HepG2 (cell line): ENCODE measurements at regions not wholly inside any gene's neighbourhood (a gene's known extent, or its start where the extent isn't known, plus 50 kb on each side); places are given as distances from the start of the nearest gene placed in this dataset.

Source experiments
- ATAC-seq: fragments of 200-7000 bp; cut with Tn5 transposase; 3 replicates; pipeline ENCODE4 v1.9.1; 2020; ENCODE audit warnings: mild to moderate bottlenecking, moderate library complexity
- BruUV-seq: library from RNA; stranded (reverse); fragments of 400-500 nt; replicated peaks from 2 replicates; lab custom pipeline; 2021; lab: Mats Ljungman, UMichigan
- CTCF ChIA-PET: fragments of 300-600 bp; formaldehyde crosslinking; extraction: SDS; loops from one replicate; lab custom pipeline; 2021; ENCODE audit warnings: low total read pairs, inconsistent platforms, low intra/inter-chr PET ratio; lab: Yijun Ruan, JAX
- POLR2A ChIA-PET: fragments of 350-600 bp; sonication (Branson Sonifier 250); formaldehyde crosslinking; loops from one replicate; lab custom pipeline; 2020; ENCODE audit warnings: antibody characterized with exemption, inconsistent platforms; lab: Yijun Ruan, JAX
- DNase-seq: peaks from one replicate; pipeline ENCODE4 v3.0.0-alpha.2; 2015; ENCODE audit warnings: low spot score
- FAIRE-seq: peaks from 3 replicates; lab custom pipeline; 2011; peaks lifted over from hg19 to GRCh38; lab: Jason Lieb, UNC
- H2AFZ ChIP-seq: one replicate; pipeline ENCODE4 v1.6.1; 2011; ENCODE audit warnings: low read length, inconsistent platforms
- H3K27ac ChIP-seq: fragments of 300-600 bp; 3 replicates; pipeline ENCODE4 v1.8.0; 2011; ENCODE audit warnings: mixed run types, mild to moderate bottlenecking, mixed read lengths, low read length, inconsistent platforms; ENCODE audit not compliant: insufficient read depth; ENCODE audit errors: extremely low read length
- H3K27me3 ChIP-seq, 2 experiments: fragments of 200-600 bp in 1 of 2; 2 replicates in 1 of 2; 3 replicates in 1 of 2; pipeline versions ENCODE4 v1.6.0 to v1.8.0; 2011; ENCODE audit warnings: low read length in 2 of 2, mild to moderate bottlenecking in 2 of 2, moderate library complexity in 2 of 2, inconsistent platforms in 1 of 2; ENCODE audit not compliant: insufficient read depth in 2 of 2, control insufficient read depth in 1 of 2
- H3K36me3 ChIP-seq, 2 experiments: fragments of 200-600 bp in 1 of 2; replicated peaks in 1 of 2; 2 replicates in 1 of 2; 3 replicates in 1 of 2; pipeline versions ENCODE4 v1.5.1 to v1.8.0; 2011; ENCODE audit warnings: low read length in 2 of 2, inconsistent platforms in 1 of 2; ENCODE audit not compliant: insufficient read depth in 2 of 2, control insufficient read depth in 1 of 2
- H3K4me1 ChIP-seq: 2 replicates; pipeline ENCODE4 v1.5.1; 2012; ENCODE audit warnings: low read length, inconsistent platforms; ENCODE audit not compliant: insufficient read depth
- H3K4me2 ChIP-seq: 2 replicates; pipeline ENCODE4 v1.6.0; 2011; ENCODE audit warnings: low read depth, low read length, inconsistent platforms
- H3K4me3 ChIP-seq, 3 experiments: fragments of 200-600 bp in 1 of 3; sonication (generic), shearing (Covaris generic) in 1 of 3; replicated peaks in 1 of 3; 2 replicates each; pipeline ENCODE4 v1.5.1; 2011 to 2016; ENCODE audit warnings: low read length in 3 of 3, inconsistent platforms in 2 of 3, low read depth in 2 of 3, mild to moderate bottlenecking in 2 of 3, control low read depth in 1 of 3, mixed read lengths in 1 of 3; ENCODE audit not compliant: insufficient read depth in 1 of 3
- H3K79me2 ChIP-seq: one replicate; pipeline ENCODE4 v1.6.1; 2011; ENCODE audit warnings: low read length, inconsistent platforms; ENCODE audit not compliant: insufficient read depth
- H3K9ac ChIP-seq: 2 replicates; pipeline ENCODE4 v1.6.0; 2011; ENCODE audit warnings: mild to moderate bottlenecking, low read depth, low read length, inconsistent platforms; ENCODE audit not compliant: insufficient read depth
- H3K9me3 ChIP-seq: 2 replicates; pipeline ENCODE4 v1.5.1; 2012; ENCODE audit warnings: mild to moderate bottlenecking, low read length
- H4K20me1 ChIP-seq: 2 replicates; pipeline ENCODE4 v1.6.0; 2011; ENCODE audit warnings: inconsistent platforms, mild to moderate bottlenecking, low read length, moderate library complexity; ENCODE audit not compliant: insufficient read depth
- AKNA ChIP-seq: sonication (generic); formaldehyde crosslinking; IDR thresholded peaks from 2 replicates; pipeline ENCODE4 v1.4.0; 2020; ENCODE audit warnings: missing genetic modification reagents, borderline replicate concordance
- DMAP1 ChIP-seq: IDR thresholded peaks from 2 replicates; pipeline ENCODE4 v1.6.1; 2016
- NRL ChIP-seq: sonication (generic); formaldehyde crosslinking; IDR thresholded peaks from 2 replicates; pipeline ENCODE4 v1.5.0; 2020; ENCODE audit warnings: missing genetic modification reagents, mild to moderate bottlenecking, moderate library complexity, borderline replicate concordance
- PRPF4 ChIP-seq: fragments of 200-400 bp; formaldehyde crosslinking; IDR thresholded peaks from 2 replicates; pipeline ENCODE4 v1.6.1; 2016; ENCODE audit warnings: low read length, low read depth; ENCODE audit not compliant: poor library complexity, severe bottlenecking
- RERE ChIP-seq: IDR thresholded peaks from 2 replicates; pipeline ENCODE4 v1.6.1; 2016; ENCODE audit warnings: low read depth, missing genetic modification reagents, missing compliant biosample characterization
- SRY ChIP-seq: sonication (generic); formaldehyde crosslinking; IDR thresholded peaks from 2 replicates; pipeline ENCODE4 v1.8.0; 2022; ENCODE audit warnings: mild to moderate bottlenecking, missing genetic modification reagents
- SYNCRIP ChIP-seq: fragments of 200-400 bp; formaldehyde crosslinking; IDR thresholded peaks from 2 replicates; pipeline ENCODE4 v1.6.1; 2018; ENCODE audit warnings: mild to moderate bottlenecking, low read depth, low read length; ENCODE audit not compliant: insufficient read depth
- ZBED4 ChIP-seq: sonication (generic); formaldehyde crosslinking; IDR thresholded peaks from 2 replicates; pipeline ENCODE4 v1.4.0; 2020; ENCODE audit warnings: missing genetic modification reagents, borderline replicate concordance
- WGBS: methylation state at CpG from one replicate; pipeline ENCODE4 v1.1.6; 2017; ENCODE audit warnings: low lambda C conversion rate; 5-methylcytosine and 5-hydroxymethylcytosine counted together
- in situ Hi-C: cut with HindIII; loops from 2 replicates; pipeline ENCODE4 v1.10.0; 2017; ENCODE audit warnings: low pct_unique_long_range_greater_than_20kb; ENCODE audit not compliant: extremely low pct_ligation_motif_present
- intact Hi-C: fragments of 100-400 bp; cut with micrococcal nuclease; formaldehyde crosslinking; loops from one replicate; pipeline ENCODE4 v1.10.0; 2022; ENCODE audit not compliant: unreplicated experiment

- POLR2A ChIA-PET, result no interaction called here
- H2AFZ ChIP-seq, result no peak overlapping the region
- no peak overlapping the region for H3K27ac ChIP-seq
- no peak overlapping the region for H3K4me2 ChIP-seq
- H3K9me3 ChIP-seq, result no peaks in the 10 kb centered on the region
- intact Hi-C loops (no loop called here), in situ Hi-C loops (no loop called here)
- DNase-seq (no peak), ATAC-seq (no peak), FAIRE-seq (no peak)
- WGBS, result 90% methylated on average over 3 of the region's 3 CpGs
- H4K20me1 ChIP-seq, result no peaks in the 10 kb centered on the region
- no peak overlapping the region for H3K4me3 ChIP-seq
- no peaks in the 10 kb centered on the region for H3K79me2 ChIP-seq
- H3K36me3 ChIP-seq, result no peaks in the 10 kb centered on the region
- CTCF ChIA-PET, result no interaction called here
- no TSS peak for BruUV-seq
- no peak overlapping the region for H3K9ac ChIP-seq
- peaks cover 18% of the 10 kb centered on the region for H3K4me1 ChIP-seq
- H3K27me3 ChIP-seq, result no peaks in the 10 kb centered on the region
- TF ChIP-seq DMAP1 (no peak), NRL (CRISPR knock-in tag) (no peak), AKNA (CRISPR knock-in tag) (no peak), ZBED4 (CRISPR knock-in tag) (no peak), RERE (CRISPR knock-in tag) (no peak), PRPF4 (no peak), SYNCRIP (no peak), SRY (CRISPR knock-in tag) (no peak)
Observed at GRCh38 chr15:62874064-62874463, 168.5 kb upstream of the TPM1 start.
